ENCODE measurements at regions not wholly inside any gene's neighbourhood (a gene's known extent, or its start where the extent isn't known, plus 50 kb on each side); places are given as distances from the start of the nearest gene placed in this dataset.

- H3K27me3 ChIP-seq, result no peaks in the 10 kb centered on the region
- TF ChIP-seq EP300 (IDR thresholded peaks at IDR 0.05) (no peak), CTCF (IDR thresholded peaks at IDR 0.05) (no peak), POLR2AphosphoS5 (IDR thresholded peaks at IDR 0.05) (no peak), POLR2A (IDR thresholded peaks at IDR 0.05) (no peak)
- WGBS, 5 donors, result 96 to 99% (median 97%) methylated on average over 4 of the region's 4 CpGs
- peaks cover 0 to 8% (median 3%) of the 10 kb centered on the region in 4 donors for H3K4me1 ChIP-seq
- H3K36me3 ChIP-seq, result no peaks in the 10 kb centered on the region
- no peak overlapping the region for H3K4me3 ChIP-seq
- intact Hi-C loops (cut with DNase I; ENCODE audit: low total_unique reads), result no loop called here
- DNase-seq, result no peak
- peaks cover 0 to under 1% (median 0%) of the 10 kb centered on the region in 4 donors for H3K9me3 ChIP-seq
- no peak overlapping the region for H3K27ac ChIP-seq
These were observed 73.0 kb upstream of the NFKB1 start for GRCh38 chr4:102428122-102428521.

GRCh38 chr4:102429553-102429952 lies 71.6 kb upstream of the NFKB1 start:
- intact Hi-C loops (cut with DNase I; ENCODE audit: low total_unique reads), result no loop called here
- peaks cover 0 to 8% (median 3%) of the 10 kb centered on the region in 4 donors for H3K4me1 ChIP-seq
- H3K36me3 ChIP-seq, result no peaks in the 10 kb centered on the region
- TF ChIP-seq POLR2AphosphoS5 (IDR thresholded peaks at IDR 0.05) (no peak), CTCF (IDR thresholded peaks at IDR 0.05) (no peak), POLR2A (IDR thresholded peaks at IDR 0.05) (no peak), EP300 (IDR thresholded peaks at IDR 0.05) (no peak)
- peak in 1 of 2 donors; percentile 22 for DNase-seq
- H3K4me3 ChIP-seq, result no peak overlapping the region
- WGBS, 5 donors, result 85 to 91% (median 87%) methylated on average over 7 of the region's 7 CpGs
- no peaks in the 10 kb centered on the region for H3K27me3 ChIP-seq
- H3K27ac ChIP-seq, result no peak overlapping the region
- no peaks in the 10 kb centered on the region for H3K9me3 ChIP-seq

GRCh38 chr4:102430461-102430910 lies 70.7 kb upstream of the NFKB1 start:
- TF ChIP-seq CTCF (IDR thresholded peaks at IDR 0.05) (no peak), POLR2AphosphoS5 (IDR thresholded peaks at IDR 0.05) (no peak), EP300 (IDR thresholded peaks at IDR 0.05) (no peak), POLR2A (IDR thresholded peaks at IDR 0.05) (no peak)
- no peaks in the 10 kb centered on the region for H3K36me3 ChIP-seq
- no peaks in the 10 kb centered on the region for H3K27me3 ChIP-seq
- peak in 1 of 2 donors; percentile 15 for DNase-seq
- H3K4me3 ChIP-seq, result peak overlapping the region; percentile 52 to 60 (median 56)
- peak overlapping the region in 4 of 5 donors; percentile 56 to 80 (median 68) for H3K27ac ChIP-seq
- intact Hi-C loops (cut with DNase I; ENCODE audit: low total_unique reads), result no loop called here
- H3K9me3 ChIP-seq, result no peaks in the 10 kb centered on the region
- peaks cover 0 to 8% (median 3%) of the 10 kb centered on the region in 4 donors for H3K4me1 ChIP-seq
- 4 to 16% (median 9%) methylated on average over 2 of the region's 2 CpGs for WGBS, 5 donors

- TF ChIP-seq POLR2AphosphoS5 (IDR thresholded peaks at IDR 0.05), result no peak
- TF ChIP-seq EP300 (IDR thresholded peaks at IDR 0.05), result no peak
- TF ChIP-seq POLR2A (IDR thresholded peaks at IDR 0.05), result no peak
- no peak for TF ChIP-seq CTCF (IDR thresholded peaks at IDR 0.05)
- peak overlapping the region; percentile 52 to 60 (median 56) for H3K4me3 ChIP-seq
- intact Hi-C loops (cut with DNase I; ENCODE audit: low total_unique reads), result no loop called here
- H3K4me1 ChIP-seq, result peaks cover 0 to 8% (median 3%) of the 10 kb centered on the region in 4 donors
- no peak for DNase-seq
- H3K27ac ChIP-seq, result peak overlapping the region in 4 of 5 donors; percentile 56 to 80 (median 68)
- no peaks in the 10 kb centered on the region for H3K9me3 ChIP-seq
- H3K27me3 ChIP-seq, result no peaks in the 10 kb centered on the region
- H3K36me3 ChIP-seq, result no peaks in the 10 kb centered on the region
These were observed 69.6 kb upstream of the NFKB1 start for GRCh38 chr4:102431608-102431961.

All from stomach (tissue), 8 donors.